ENCODE measurements at regions not wholly inside any gene's neighbourhood (a gene's known extent, or its start where the extent isn't known, plus 50 kb on each side); places are given as distances from the start of the nearest gene placed in this dataset.

DNA sequence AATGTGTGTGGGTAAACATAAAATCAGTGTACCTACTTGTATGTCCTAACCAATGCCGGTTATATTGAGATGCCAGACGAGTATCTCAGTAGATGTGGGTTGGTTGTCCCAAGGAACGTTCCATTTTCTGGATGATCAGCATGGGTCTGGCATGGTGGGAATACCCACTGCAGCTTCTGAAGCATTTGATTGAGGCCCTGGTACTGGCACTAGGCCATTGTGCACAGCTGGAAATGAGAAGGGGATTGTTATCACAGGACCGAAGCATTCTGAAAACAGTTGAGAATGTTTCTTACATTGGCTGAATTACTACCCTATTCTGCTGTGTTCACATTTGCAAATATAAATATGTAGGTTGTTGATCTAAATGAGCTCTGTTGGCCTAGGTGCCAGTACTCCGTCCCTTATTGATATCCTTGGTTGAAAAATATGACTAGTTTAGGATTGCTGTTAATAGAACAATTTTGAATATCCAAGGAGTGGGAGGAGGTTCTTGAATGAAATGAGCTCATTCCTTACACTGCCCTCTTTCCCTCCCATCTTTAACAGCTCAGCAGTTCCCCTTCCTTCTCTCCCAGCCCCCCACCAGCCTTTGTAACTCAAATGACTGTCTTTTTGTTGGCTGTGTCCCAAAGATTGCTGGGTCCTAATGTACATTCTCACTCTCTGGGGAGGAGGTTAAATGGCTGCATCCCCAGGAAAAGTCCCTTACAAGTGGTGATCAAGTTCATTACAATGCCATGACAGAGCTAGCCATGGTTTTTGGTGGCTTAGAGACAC, 293.3 kb upstream of the TPM1 start:
- DNase-seq (ENCODE audit: low read depth), result no peak

- DNase-seq (ENCODE audit: low read depth), result no peak
Measured at GRCh38 chr15:62750471-62750870, 292.1 kb upstream of the TPM1 start.

DNA sequence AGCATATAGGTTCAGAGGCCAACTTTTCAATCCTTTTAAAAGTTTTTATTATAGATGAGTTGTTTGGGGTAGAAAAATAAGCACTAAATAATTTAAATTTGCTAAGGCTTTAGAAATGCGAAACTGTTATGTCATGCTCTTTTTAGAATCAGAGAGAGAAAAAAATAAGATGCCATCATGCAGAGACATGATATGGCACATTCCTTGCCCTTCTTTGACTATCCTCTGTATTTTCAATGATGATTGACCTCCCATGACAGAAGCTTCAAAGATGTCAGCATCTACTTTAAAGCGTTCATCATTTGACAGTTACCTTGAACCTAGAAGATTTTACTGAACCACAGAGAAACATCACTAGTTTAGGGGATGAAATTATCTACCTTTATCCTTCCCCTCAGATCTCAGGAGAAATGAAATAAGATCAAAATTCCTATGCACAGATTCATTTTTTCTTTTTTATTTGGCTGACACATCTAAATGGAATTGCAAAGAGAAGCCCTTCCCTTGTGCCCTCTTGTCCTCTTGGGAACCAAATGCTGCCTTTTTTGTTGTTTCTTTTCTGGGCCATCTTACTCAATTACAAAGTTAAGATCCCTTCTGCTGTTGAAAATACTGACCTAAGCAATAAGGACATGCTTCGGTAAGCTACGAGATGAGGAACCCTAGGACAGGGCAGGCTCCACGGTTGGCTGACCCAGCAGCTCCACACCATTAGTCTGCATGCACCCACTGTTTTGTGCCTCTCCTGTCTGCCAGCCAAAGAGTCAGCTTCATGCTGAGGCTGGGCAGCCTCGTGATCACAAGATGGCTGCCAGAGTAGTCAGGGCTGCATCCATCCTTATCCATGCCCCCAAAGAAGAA, 289.7 kb upstream of the TPM1 start:
- no peak for DNase-seq (ENCODE audit: low read depth)

DNA sequence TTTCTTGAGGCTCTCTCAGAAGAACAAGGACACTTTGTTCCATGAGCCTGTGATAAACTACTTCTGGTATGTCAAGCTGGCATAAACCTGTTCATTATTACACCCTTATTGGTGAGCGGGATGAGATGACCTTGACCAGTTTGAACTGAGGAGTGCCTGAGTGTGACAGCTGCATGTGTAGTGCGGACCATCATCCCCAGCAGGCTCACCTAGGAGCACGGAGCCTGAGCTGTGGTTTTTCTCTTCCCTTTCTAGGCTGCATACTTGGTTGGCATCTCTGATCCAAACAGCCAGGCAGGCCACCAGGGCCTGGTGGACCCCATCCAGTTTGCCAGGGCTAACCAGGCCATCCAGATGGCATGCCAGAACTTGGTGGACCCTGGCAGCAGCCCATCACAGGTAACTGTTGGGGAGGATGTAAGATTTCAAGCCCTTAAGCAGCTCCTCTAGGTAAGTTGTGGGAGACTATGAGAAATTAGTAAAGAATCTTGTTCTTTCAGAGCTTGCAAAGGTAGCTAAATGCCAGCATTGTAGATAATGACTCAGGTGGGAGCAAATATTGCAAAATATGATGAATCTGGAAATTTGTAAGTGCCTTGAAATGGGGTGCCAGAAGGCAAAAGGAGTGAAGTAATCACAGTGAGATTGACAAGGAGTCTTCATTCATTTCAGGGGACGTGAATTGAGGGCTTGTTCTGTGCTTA, 288.9 kb upstream of the TPM1 start:
- no peak for DNase-seq (ENCODE audit: low read depth)

- no peak for DNase-seq (ENCODE audit: low read depth)
Measured at GRCh38 chr15:62756326-62756994, 286.1 kb upstream of the TPM1 start.

DNA sequence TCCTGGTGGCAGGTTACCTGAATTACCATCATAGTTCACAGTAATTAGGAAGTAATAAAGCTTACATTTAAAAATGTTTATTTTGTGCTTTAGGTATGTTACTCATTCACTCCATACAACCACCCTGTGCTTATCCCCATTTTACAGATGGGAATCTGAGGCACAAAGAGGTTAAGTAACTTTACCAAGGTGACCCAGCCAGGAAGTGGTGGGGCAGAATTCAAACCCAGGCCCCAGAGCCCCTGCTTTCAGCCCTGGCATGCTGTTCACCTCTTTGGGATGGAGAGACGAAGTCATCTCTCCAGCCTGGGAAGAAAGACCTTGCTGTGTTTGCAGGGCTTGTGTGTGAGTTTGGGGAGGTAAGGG, 285.6 kb upstream of the TPM1 start:
- DNase-seq (ENCODE audit: low read depth), result no peak

- no peak for DNase-seq (ENCODE audit: low read depth)
Measured at GRCh38 chr15:62757535-62757934, 285.0 kb upstream of the TPM1 start.

- no peak for DNase-seq (ENCODE audit: low read depth)
Measured at GRCh38 chr15:62758126-62758951, 284.2 kb upstream of the TPM1 start.

- DNase-seq (ENCODE audit: low read depth), result no peak
Measured at GRCh38 chr15:62758952-62759349, 283.6 kb upstream of the TPM1 start.

- no peak for DNase-seq (ENCODE audit: low read depth)
Measured at GRCh38 chr15:62760538-62760937, 282.0 kb upstream of the TPM1 start.

DNA sequence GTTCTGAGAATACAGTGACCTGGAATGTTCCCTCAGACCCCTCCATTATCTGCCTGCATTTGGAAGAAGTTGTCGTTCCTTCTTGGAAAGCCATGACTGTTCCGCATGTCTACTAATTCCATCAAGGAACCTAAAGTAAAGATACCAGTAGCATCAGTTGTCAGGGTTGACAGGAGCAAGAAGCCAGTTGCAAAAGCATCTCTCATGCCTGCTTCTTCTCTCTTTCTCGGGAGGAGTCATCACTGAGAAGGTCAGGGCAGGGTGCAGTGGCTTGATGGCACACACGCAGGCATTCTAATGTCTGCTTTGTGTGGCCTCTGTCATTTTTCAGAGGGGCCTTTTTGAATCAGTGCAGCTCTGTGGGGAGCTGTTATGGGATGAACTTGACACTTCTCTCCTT, 276.6 kb upstream of the TPM1 start:
- no peak for DNase-seq (ENCODE audit: low read depth)

DNA sequence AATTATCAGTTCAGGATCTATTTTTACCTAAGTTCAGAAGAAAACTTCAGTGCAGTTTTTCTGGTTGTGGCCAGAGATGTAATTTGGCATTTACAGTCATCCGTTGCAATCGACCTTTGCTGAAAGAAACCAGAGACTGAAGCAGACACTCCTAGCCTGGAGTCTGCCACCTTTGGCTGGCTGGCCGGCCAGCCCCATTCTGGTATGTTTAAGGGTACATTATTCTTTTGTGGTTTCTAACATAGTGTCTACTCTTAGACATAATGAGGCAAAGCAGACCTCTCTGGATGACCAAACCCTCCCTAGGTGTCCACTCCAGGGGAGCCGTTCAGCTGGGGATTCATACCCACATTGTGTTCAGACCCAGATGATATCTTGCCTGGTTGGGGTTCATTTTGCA, 275.9 kb upstream of the TPM1 start:
- no peak for DNase-seq (ENCODE audit: low read depth)

DNA sequence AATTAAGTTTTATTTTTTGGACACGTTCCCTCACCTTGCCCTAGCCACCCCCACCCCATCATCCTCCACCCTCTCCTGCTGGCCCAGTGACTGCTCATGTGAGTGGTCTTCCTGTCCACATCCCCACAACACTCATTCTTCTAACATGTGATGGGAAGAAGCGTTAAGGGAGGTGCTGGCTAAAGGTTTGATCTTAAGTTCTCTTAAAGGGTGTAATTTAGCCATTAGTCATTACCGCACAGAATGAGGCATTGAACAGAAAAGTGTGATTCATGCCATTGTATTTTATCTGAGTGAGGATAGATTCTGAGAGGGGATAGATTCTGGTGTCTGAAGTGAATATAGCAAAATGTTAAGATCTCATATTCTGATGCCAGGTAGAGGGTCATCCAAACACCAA, 272.9 kb upstream of the TPM1 start:
- peak; percentile 81 for DNase-seq (ENCODE audit: low read depth)

DNA sequence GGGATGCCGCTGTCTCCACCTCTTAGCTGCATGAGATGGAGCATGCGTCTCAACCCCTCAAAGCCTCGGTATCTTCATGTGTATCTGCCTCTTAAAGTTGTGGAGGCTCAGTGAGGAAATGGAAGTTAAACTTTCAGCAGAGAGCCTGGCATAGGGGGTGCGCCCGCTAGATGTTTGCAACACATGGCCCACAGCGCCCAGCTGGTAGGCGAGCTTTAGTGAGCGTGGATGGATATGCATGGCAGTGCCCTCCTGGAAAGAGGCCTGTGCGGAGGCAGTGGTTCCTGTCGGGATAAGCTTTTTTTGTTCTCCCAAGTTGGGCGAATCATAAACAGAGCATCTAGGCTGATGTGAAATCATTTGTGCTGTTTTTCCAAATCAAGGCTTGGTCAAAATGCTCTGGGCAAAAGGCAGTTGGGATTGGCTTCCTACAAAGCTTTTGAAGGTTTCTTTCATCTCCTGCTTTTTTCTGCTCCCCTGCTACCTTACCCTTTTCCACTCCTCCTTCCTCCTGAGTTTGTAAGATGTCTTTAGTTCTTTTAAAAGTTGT, 272.4 kb upstream of the TPM1 start:
- no peak for DNase-seq (ENCODE audit: low read depth)

DNA sequence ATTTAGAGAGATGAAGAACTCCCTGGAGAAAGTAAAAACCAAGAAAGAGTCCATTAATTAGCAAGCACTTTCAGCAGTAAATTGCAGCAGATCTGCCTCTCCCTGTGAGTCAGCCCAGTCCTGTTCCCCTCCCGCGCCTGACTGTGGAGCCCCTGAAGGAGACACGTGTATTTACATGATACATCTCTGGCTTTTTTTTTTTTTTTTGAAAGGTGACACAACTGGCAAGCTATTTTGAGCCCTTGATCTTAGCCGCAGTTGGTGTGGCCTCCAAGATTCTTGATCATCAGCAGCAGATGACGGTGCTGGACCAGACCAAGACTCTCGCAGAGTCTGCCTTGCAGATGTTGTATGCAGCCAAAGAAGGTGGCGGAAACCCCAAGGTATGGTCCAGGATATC, 271.8 kb upstream of the TPM1 start:
- peak; percentile 82 for DNase-seq (ENCODE audit: low read depth)

GRCh38 chr15:62771234-62771633, 271.3 kb upstream of the TPM1 start:
- no peak for DNase-seq (ENCODE audit: low read depth)

DNA sequence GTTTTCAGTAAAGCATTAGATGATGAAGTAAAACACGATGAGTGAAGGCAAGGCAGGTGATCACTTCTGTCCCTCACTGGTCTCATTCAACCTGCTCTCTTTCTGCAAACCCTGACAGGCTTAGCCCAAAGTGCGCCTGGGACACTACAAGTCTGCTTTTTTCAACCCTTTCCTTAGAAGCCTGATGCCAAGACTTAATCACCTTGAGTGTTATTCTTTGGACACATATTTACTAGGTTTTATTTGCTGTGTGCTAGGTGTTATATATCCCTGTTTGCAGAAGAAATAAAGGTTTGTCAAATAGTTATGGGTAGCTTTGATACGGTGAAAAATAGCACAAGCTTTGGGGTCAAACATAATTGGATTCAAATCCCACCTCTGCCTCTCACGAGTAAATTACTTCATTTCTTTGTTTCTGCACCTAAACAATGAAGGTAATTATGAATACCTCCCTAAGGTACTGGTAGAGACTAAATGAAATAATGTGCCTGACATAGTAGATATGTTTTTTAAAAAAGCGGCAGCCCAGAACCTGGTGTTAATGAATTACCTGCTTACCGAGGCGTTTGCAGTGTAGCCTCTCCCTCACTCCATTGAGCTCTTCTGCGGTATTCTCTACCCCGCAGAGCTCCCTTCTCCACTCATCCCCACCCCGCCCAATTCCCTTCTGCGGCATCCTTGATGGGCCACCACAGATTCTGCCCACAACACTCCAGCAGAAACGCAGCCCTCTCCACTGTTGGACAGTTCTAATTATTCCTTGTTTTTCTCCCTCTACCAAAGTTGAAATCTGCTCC, 269.0 kb upstream of the TPM1 start:
- DNase-seq (ENCODE audit: low read depth), result no peak

GRCh38 chr15:62775932-62776331, 266.6 kb upstream of the TPM1 start:
- no peak for DNase-seq (ENCODE audit: low read depth)

GRCh38 chr15:62777671-62778070, 264.9 kb upstream of the TPM1 start:
- DNase-seq (ENCODE audit: low read depth), result no peak

DNA sequence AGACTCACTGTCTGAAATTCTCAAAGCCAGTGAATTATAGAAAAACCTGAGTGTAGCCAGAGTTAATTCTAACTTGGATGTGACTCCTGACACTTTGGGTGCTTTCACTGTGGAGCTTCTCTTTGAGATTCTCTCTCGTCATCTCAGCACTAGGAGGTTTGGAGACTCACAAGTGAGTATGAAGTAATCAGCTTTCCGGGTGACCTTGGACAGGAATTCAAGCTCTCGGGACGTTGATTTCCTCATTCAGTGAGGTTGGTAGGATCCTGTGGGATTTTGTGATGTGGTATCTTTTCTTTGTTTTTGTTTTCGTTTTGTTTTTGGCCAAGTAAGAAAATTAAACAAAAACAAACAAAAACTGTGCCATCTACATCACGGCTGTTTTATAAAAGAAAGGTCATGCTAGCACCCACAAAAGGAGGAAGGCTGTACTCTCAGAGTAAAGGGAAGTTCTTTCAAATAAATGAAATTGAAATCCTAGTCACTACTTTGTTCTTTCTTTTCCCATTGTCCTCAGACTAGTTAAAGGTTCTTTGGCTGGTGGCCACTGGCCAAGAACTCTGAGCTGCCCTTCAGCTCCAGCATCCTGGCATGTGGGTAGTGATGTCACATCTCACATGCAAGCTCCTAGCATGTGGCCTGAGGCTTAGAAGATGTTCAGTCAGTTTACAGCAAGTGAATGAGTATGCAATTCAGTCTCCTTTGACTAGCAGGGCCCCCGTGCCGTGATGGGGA, 263.3 kb upstream of the TPM1 start:
- no peak for DNase-seq (ENCODE audit: low read depth)

Measured in non-pigmented ciliary epithelial cell (primary cell).